IMR-90 (cell line): ENCODE measurements at regions not wholly inside any gene's neighbourhood (a gene's known extent, or its start where the extent isn't known, plus 50 kb on each side); places are given as distances from the start of the nearest gene placed in this dataset.
A peak's percentile ranks its signal among the peaks of the same experiment; 100 is the strongest.

Experiments used
- ATAC-seq: fragments of 200-7000 bp; cut with Tn5 transposase; 2 replicates; pipeline ENCODE4 v1.9.1; 2020; ENCODE audit warnings: low read depth, mild to moderate bottlenecking, moderate library complexity
- BruUV-seq: library from RNA; stranded (reverse); fragments of 400-500 nt; replicated peaks from 2 replicates; lab custom pipeline; 2021; lab: Mats Ljungman, UMichigan
- CTCF ChIA-PET: fragments of 300-600 bp; formaldehyde crosslinking; extraction: SDS; loops from one replicate; lab custom pipeline; 2021; ENCODE audit warnings: antibody characterized with exemption; lab: Yijun Ruan, JAX
- POLR2A ChIA-PET: fragments of 300-600 bp; sonication (Branson Sonifier 250); formaldehyde crosslinking; loops from one replicate; lab custom pipeline; 2022; ENCODE audit warnings: antibody characterized with exemption; ENCODE audit not compliant: unreplicated experiment; lab: Charles Lee
- DNase-seq: peaks from one replicate; pipeline ENCODE4 v3.0.0; 2013
- H2AFZ ChIP-seq: replicated peaks from 2 replicates; pipeline ENCODE3; 2013; ENCODE audit warnings: low read length, mild to moderate bottlenecking; ENCODE audit not compliant: poor library complexity
- H2AK5ac ChIP-seq: 2 replicates; pipeline ENCODE4 v1.6.1; 2013; ENCODE audit warnings: low read depth, low read length, inconsistent platforms
- H2AK9ac ChIP-seq: replicated peaks from 2 replicates; pipeline ENCODE3; 2013; ENCODE audit warnings: mild to moderate bottlenecking, low read depth, low read length, moderate library complexity; ENCODE audit not compliant: poor library complexity
- H2BK120ac ChIP-seq: 2 replicates; pipeline ENCODE4 v1.6.1; 2013; ENCODE audit warnings: low read depth, low read length, inconsistent platforms
- H2BK15ac ChIP-seq: 3 replicates; pipeline ENCODE4 v1.6.1; 2013; ENCODE audit warnings: low read depth, low read length, inconsistent platforms
- H2BK20ac ChIP-seq: 2 replicates; pipeline ENCODE4 v1.6.1; 2013; ENCODE audit warnings: low read depth, mild to moderate bottlenecking, inconsistent platforms, low read length, moderate library complexity
- H2BK5ac ChIP-seq: 2 replicates; pipeline ENCODE4 v1.6.1; 2013; ENCODE audit warnings: mild to moderate bottlenecking, low read depth, low read length, inconsistent platforms; ENCODE audit not compliant: poor library complexity, severe bottlenecking
- H3K14ac ChIP-seq: replicated peaks from 2 replicates; pipeline ENCODE4 v1.6.1; 2013; ENCODE audit warnings: low read depth, low read length, inconsistent platforms
- H3K18ac ChIP-seq: 2 replicates; pipeline ENCODE4 v1.6.1; 2013; ENCODE audit warnings: low read depth, low read length, control low read depth
- H3K23ac ChIP-seq: 2 replicates; pipeline ENCODE4 v1.6.1; 2013; ENCODE audit warnings: low read depth, low read length, inconsistent platforms
- H3K27ac ChIP-seq: 2 replicates; pipeline ENCODE4 v1.5.1; 2013; ENCODE audit warnings: mild to moderate bottlenecking, control low read depth, low read length; ENCODE audit not compliant: insufficient read depth
- H3K27me3 ChIP-seq: 2 replicates; pipeline ENCODE4 v1.6.1; 2013; ENCODE audit warnings: low read length; ENCODE audit not compliant: control insufficient read depth, insufficient read depth
- H3K36me3 ChIP-seq: 2 replicates; pipeline ENCODE4 v1.6.1; 2013; ENCODE audit warnings: low read length, mixed read lengths; ENCODE audit not compliant: control insufficient read depth, insufficient read depth
- H3K4ac ChIP-seq: 2 replicates; pipeline ENCODE4 v1.6.1; 2013; ENCODE audit warnings: low read depth, low read length, inconsistent platforms
- H3K4me1 ChIP-seq: 2 replicates; pipeline ENCODE4 v1.6.1; 2013; ENCODE audit warnings: low read length, mixed read lengths; ENCODE audit not compliant: control insufficient read depth, insufficient read depth
- H3K4me2 ChIP-seq: 2 replicates; pipeline ENCODE4 v1.6.1; 2013; ENCODE audit warnings: low read depth, mild to moderate bottlenecking, control low read depth, low read length, moderate library complexity
- H3K4me3 ChIP-seq: 2 replicates; pipeline ENCODE4 v1.5.1; 2013; ENCODE audit warnings: low read depth, mild to moderate bottlenecking, control low read depth, low read length, moderate library complexity; ENCODE audit not compliant: insufficient read depth
- H3K56ac ChIP-seq: 2 replicates; pipeline ENCODE4 v1.6.1; 2013; ENCODE audit warnings: low read length, inconsistent platforms; ENCODE audit not compliant: insufficient read depth; ENCODE audit errors: extremely low read depth
- H3K79me1 ChIP-seq, 2 experiments: 2 replicates each; pipeline ENCODE4 v1.6.1; 2013; ENCODE audit warnings: low read length in 2 of 2, inconsistent platforms in 1 of 2, low read depth in 1 of 2
- H3K9ac ChIP-seq: 2 replicates; pipeline ENCODE4 v1.6.1; 2013; ENCODE audit warnings: low read depth, low read length, control low read depth
- H3K9me1 ChIP-seq: 2 replicates; pipeline ENCODE4 v1.6.1; 2013; ENCODE audit warnings: low read length, inconsistent platforms; ENCODE audit not compliant: insufficient read depth
- H3K9me3 ChIP-seq: 2 replicates; pipeline ENCODE4 v1.6.1; 2013; ENCODE audit warnings: low read length; ENCODE audit not compliant: control insufficient read depth, insufficient read depth
- H4K20me1 ChIP-seq: 2 replicates; pipeline ENCODE4 v1.6.1; 2013; ENCODE audit warnings: low read length, inconsistent platforms; ENCODE audit not compliant: insufficient read depth
- H4K5ac ChIP-seq: 2 replicates; pipeline ENCODE4 v1.6.1; 2013; ENCODE audit warnings: mild to moderate bottlenecking, low read depth, low read length, control low read depth
- H4K8ac ChIP-seq, 2 experiments: 2 replicates each; pipeline ENCODE4 v1.6.1; 2013; ENCODE audit warnings: low read depth in 2 of 2, low read length in 2 of 2, control low read depth in 1 of 2, inconsistent platforms in 1 of 2
- H4K91ac ChIP-seq: 2 replicates; pipeline ENCODE4 v1.6.1; 2013; ENCODE audit warnings: low read depth, low read length, inconsistent platforms; ENCODE audit not compliant: insufficient read depth
- BHLHE40 ChIP-seq: fragments of 150-350 bp; IDR thresholded peaks from 2 replicates; pipeline ENCODE4 v1.6.1; 2016; ENCODE audit warnings: mild to moderate bottlenecking, low read depth, low read length
- CEBPB ChIP-seq: IDR thresholded peaks from 2 replicates; pipeline ENCODE4 v1.6.1; 2012; ENCODE audit warnings: low read depth, low read length, improper control_type of control experiment
- CHD1 ChIP-seq: IDR thresholded peaks from 2 replicates; pipeline ENCODE4 v1.6.1; 2012; ENCODE audit warnings: low read depth, low read length, improper control_type of control experiment
- CTCF ChIP-seq: conservative IDR thresholded peaks from 2 replicates; pipeline ENCODE4 v1.5.1; 2012; ENCODE audit warnings: mild to moderate bottlenecking, low read depth, low read length, improper control_type of control experiment
- ELK1 ChIP-seq: fragments of 150-350 bp; IDR thresholded peaks from 2 replicates; pipeline ENCODE4 v1.6.1; 2016; ENCODE audit warnings: low read depth, mild to moderate bottlenecking, low read length, moderate library complexity, borderline replicate concordance
- FOS ChIP-seq: fragments of 150-350 bp; IDR thresholded peaks from 2 replicates; pipeline ENCODE4 v1.6.1; 2016; ENCODE audit warnings: low read depth, low read length
- MAFK ChIP-seq: IDR thresholded peaks from 2 replicates; pipeline ENCODE4 v1.6.1; 2012; ENCODE audit warnings: low read depth, low read length, improper control_type of control experiment
- MAZ ChIP-seq: IDR thresholded peaks from 2 replicates; pipeline ENCODE4 v1.6.1; 2012; ENCODE audit warnings: low read depth, mild to moderate bottlenecking, low read length, improper control_type of control experiment, moderate library complexity, borderline replicate concordance
- MXI1 ChIP-seq: IDR thresholded peaks from 2 replicates; pipeline ENCODE4 v1.6.1; 2012; ENCODE audit warnings: low read depth, mild to moderate bottlenecking, low read length, moderate library complexity, borderline replicate concordance
- NFE2L2 ChIP-seq: fragments of 150-350 bp; IDR thresholded peaks from 2 replicates; pipeline ENCODE4 v1.6.1; 2016; ENCODE audit warnings: low read depth, mild to moderate bottlenecking, low read length
- POLR2A ChIP-seq: IDR thresholded peaks from 2 replicates; pipeline ENCODE4 v1.6.1; 2012; ENCODE audit warnings: mild to moderate bottlenecking, low read depth, low read length
- RAD21 ChIP-seq: IDR thresholded peaks from 2 replicates; pipeline ENCODE4 v1.6.1; 2012; ENCODE audit warnings: low read length, improper control_type of control experiment
- RFX5 ChIP-seq: IDR thresholded peaks from 2 replicates; pipeline ENCODE4 v1.8.0; 2012; ENCODE audit warnings: low read depth, mild to moderate bottlenecking, low read length, moderate library complexity
- SMC3 ChIP-seq: fragments of 150-350 bp; IDR thresholded peaks from 2 replicates; pipeline ENCODE4 v1.6.1; 2016; ENCODE audit warnings: low read depth, mild to moderate bottlenecking, antibody characterized with exemption, low read length, moderate library complexity
- USF2 ChIP-seq: fragments of 150-350 bp; IDR thresholded peaks from 2 replicates; pipeline ENCODE4 v1.6.1; 2017; ENCODE audit warnings: mild to moderate bottlenecking, antibody characterized with exemption, low read length, low read depth
- WGBS, 2 experiments: methylation state at CpG; one replicate each; pipeline versions ENCODE4 v1.1.5 to v1.1.7; 2013; ENCODE audit warnings: missing lambda C conversion rate in 2 of 2; ENCODE audit not compliant: insufficient read length in 1 of 2; ENCODE audit errors: extremely low coverage in 2 of 2; 5-methylcytosine and 5-hydroxymethylcytosine counted together
- dilution Hi-C: fragments of 300-500 bp; cut with HindIII; formaldehyde crosslinking; loops from one replicate; pipeline ENCODE4 v1.14.3; 2018; ENCODE audit warnings: low sequenced_read_pairs; ENCODE audit not compliant: unreplicated experiment
- in situ Hi-C: fragments of 300-500 bp; cut with MboI; formaldehyde crosslinking; loops from 3 replicates; pipeline ENCODE4 v1.14.3; 2019; ENCODE audit warnings: low sequenced_read_pairs, inconsistent platforms, mixed read lengths
- intact Hi-C: fragments of 100-400 bp; cut with micrococcal nuclease; formaldehyde crosslinking; loops from 2 replicates; pipeline ENCODE4 v1.10.0; 2022

- H3K9ac ChIP-seq = no peak overlapping the region
- intact Hi-C loops = no loop called here
- H3K27me3 ChIP-seq = no peaks in the 10 kb centered on the region
- no peak overlapping the region for H2AK9ac ChIP-seq
- no peak overlapping the region for H3K18ac ChIP-seq
- peak overlapping the region; percentile 55 for H2BK5ac ChIP-seq
- no TSS peak for BruUV-seq
- peak overlapping the region; percentile 74 for H2AFZ ChIP-seq
- H3K23ac ChIP-seq = no peak overlapping the region
- H3K79me1 ChIP-seq = no peaks in the 10 kb centered on the region
- no peak overlapping the region for H4K5ac ChIP-seq
- H3K9me1 ChIP-seq = peaks cover 19% of the 10 kb centered on the region
- dilution Hi-C loops = no loop called here
- peak overlapping the region; percentile 81; the same call in 2 of the 3 replicates for H2BK15ac ChIP-seq
- peak overlapping the region; percentile 94 for H2BK120ac ChIP-seq
- in situ Hi-C loops = no loop called here
- no peak overlapping the region for H3K4me3 ChIP-seq
- H4K91ac ChIP-seq = peak overlapping the region; percentile 90
- peak overlapping the region; percentile 76 for H3K4ac ChIP-seq
- H3K36me3 ChIP-seq = no peaks in the 10 kb centered on the region
- H3K27ac ChIP-seq = no peak overlapping the region
- peaks cover 15% of the 10 kb centered on the region for H3K4me1 ChIP-seq
- ChIA-PET CTCF (no interaction called here), POLR2A (no interaction called here)
- H3K4me2 ChIP-seq = no peak overlapping the region
- H3K9me3 ChIP-seq = no peaks in the 10 kb centered on the region
- H4K20me1 ChIP-seq = no peaks in the 10 kb centered on the region
- TF ChIP-seq RFX5 (no peak), MXI1 (no peak), POLR2A (no peak), ELK1 (no peak), CTCF (no peak), RAD21 (no peak), BHLHE40 (no peak), SMC3 (no peak), CEBPB (no peak), MAZ (no peak), MAFK (no peak), NFE2L2 (no peak), FOS (no peak), USF2 (no peak), CHD1 (no peak)
- WGBS, 2 experiments = 89% methylated on average over 2 of the region's 12 CpGs; no CpG with 5 or more reads in 1 of the 2 experiments
- H3K56ac ChIP-seq = no peak overlapping the region
- H3K14ac ChIP-seq = peak overlapping the region; percentile 85
- peak overlapping the region; percentile 43 for H2BK20ac ChIP-seq
- no peak for ATAC-seq
- DNase-seq = no peak
- H4K8ac ChIP-seq = peak overlapping the region; percentile 65 to 92
- H2AK5ac ChIP-seq = peak overlapping the region; percentile 74; the same call in 1 of the 2 replicates
Observed at GRCh38 chr10:43879742-43880141, 231.1 kb upstream of the ZNF32 start.
